ENCODE measurements at regions not wholly inside any gene's neighbourhood (a gene's known extent, or its start where the extent isn't known, plus 50 kb on each side); places are given as distances from the start of the nearest gene placed in this dataset.
"Not testable (repeated sequence)": the region's sequence is repeated elsewhere in the genome, so short reads cannot be mapped to it uniquely, and the experiment has no call there.

- ATAC-seq: no peak
These were observed 50.9 kb upstream of the PTPDC1 start for GRCh38 chr9:94033383-94033782.

GRCh38 chr9:94031946-94032345 lies 52.3 kb upstream of the PTPDC1 start:
- ATAC-seq (no peak), DNase-seq (ENCODE audit: low spot score) (no peak)

More at GRCh38 chr9:94033383-94033782, 50.9 kb upstream of the PTPDC1 start:
- no peak for DNase-seq (ENCODE audit: low spot score)

GRCh38 chr9:94031380-94031779 lies 52.9 kb upstream of the PTPDC1 start:
- no peak for ATAC-seq
- DNase-seq (ENCODE audit: low spot score): no peak

GRCh38 chr9:94030318-94031179 lies 53.7 kb upstream of the PTPDC1 start:
- DNase-seq (ENCODE audit: low spot score): peak; percentile 87

GRCh38 chr9:94029932-94030317 lies 54.3 kb upstream of the PTPDC1 start:
- no peak for DNase-seq (ENCODE audit: low spot score)
- no peak for ATAC-seq

More at GRCh38 chr9:94030318-94031179, 53.7 kb upstream of the PTPDC1 start:
- peak; percentile 100 for ATAC-seq

- no peak for DNase-seq (ENCODE audit: low spot score)
- no peak for ATAC-seq
These were observed 57.4 kb upstream of the PTPDC1 start for GRCh38 chr9:94026816-94027215.

- not testable (repeated sequence) for ATAC-seq; DNase-seq (ENCODE audit: low spot score)
These were observed 61.8 kb upstream of the PTPDC1 start for GRCh38 chr9:94022476-94022875.

GRCh38 chr9:94020836-94021235 lies 63.4 kb upstream of the PTPDC1 start:
- DNase-seq (ENCODE audit: low spot score); ATAC-seq: not testable (repeated sequence)

- DNase-seq (ENCODE audit: low spot score): no peak
- ATAC-seq: no peak
These were observed 63.5 kb upstream of the BARX1 start for GRCh38 chr9:94018628-94019027.

- ATAC-seq (no peak), DNase-seq (ENCODE audit: low spot score) (no peak)
These were observed 62.9 kb upstream of the BARX1 start for GRCh38 chr9:94017939-94018531.

- no peak for ATAC-seq
- no peak for DNase-seq (ENCODE audit: low spot score)
These were observed 61.6 kb upstream of the BARX1 start for GRCh38 chr9:94016744-94017143.

- DNase-seq (ENCODE audit: low spot score): no peak
These were observed 59.8 kb upstream of the BARX1 start for GRCh38 chr9:94014920-94015319.

GRCh38 chr9:94014066-94014654 lies 59.0 kb upstream of the BARX1 start:
- DNase-seq (ENCODE audit: low spot score) (no peak), ATAC-seq (peak; percentile 81)

More at GRCh38 chr9:94014920-94015319, 59.8 kb upstream of the BARX1 start:
- ATAC-seq: no peak

GRCh38 chr9:94010980-94011533 lies 55.9 kb upstream of the BARX1 start:
- DNase-seq (ENCODE audit: low spot score) (no peak), ATAC-seq (no peak)

- no peak for ATAC-seq
- DNase-seq (ENCODE audit: low spot score): no peak
These were observed 50.2 kb upstream of the BARX1 start for GRCh38 chr9:94005272-94005901.
